ENCODE measurements at regions not wholly inside any gene's neighbourhood (a gene's known extent, or its start where the extent isn't known, plus 50 kb on each side); places are given as distances from the start of the nearest gene placed in this dataset.

DNA sequence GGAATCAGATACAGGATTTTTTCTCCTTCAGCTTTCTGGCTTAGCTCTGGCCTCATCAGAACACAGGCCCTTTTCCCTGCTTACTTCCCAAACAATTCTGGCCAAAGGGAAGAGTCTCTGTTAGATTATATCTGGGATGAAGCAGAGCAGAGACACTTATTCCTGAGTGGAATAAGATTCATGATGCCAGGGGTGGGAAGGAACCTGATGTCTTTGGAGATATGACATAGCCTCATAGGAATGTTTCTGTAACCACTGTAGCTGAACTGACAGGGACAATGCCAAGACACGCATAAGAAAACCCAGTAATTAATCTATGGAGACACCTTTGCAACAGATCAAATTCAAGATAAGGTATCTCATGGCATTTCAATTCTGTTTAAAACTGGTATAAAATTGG, 177.1 kb upstream of the RAG2 start:
- Histone ChIP-seq H3K9me2 (ENCODE audit: insufficient read depth) (no peaks in the 10 kb centered on the region), H3K4me3 (replicated peaks in 1 of 2; ENCODE audit: low read depth in 1 of 2, low read length in 2 of 2) (no peak overlapping the region), H3K36me3 (ENCODE audit: control insufficient read depth in 1 of 2, insufficient read depth in 2 of 2, low read length in 2 of 2) (no peaks in the 10 kb centered on the region), H3K4me2 (ENCODE audit: low read length) (no peak overlapping the region), H3K79me2 (ENCODE audit: insufficient read depth, low read length) (no peaks in the 10 kb centered on the region), H3K27ac (ENCODE audit: low read depth, low read length) (no peak overlapping the region), H2AFZ (ENCODE audit: low read depth, low read length, poor library complexity, severe bottlenecking) (no peak overlapping the region), H3K27me3 (ENCODE audit: insufficient read depth, low read length) (no peaks in the 10 kb centered on the region; the same call in 1 of the 2 replicates), H3K4me1 (ENCODE audit: control insufficient read depth in 1 of 2, insufficient read depth in 2 of 2, low read length in 2 of 2) (no peaks in the 10 kb centered on the region), H4K20me1 (ENCODE audit: insufficient read depth) (no peaks in the 10 kb centered on the region), H3K9ac (ENCODE audit: low read length) (no peak overlapping the region), H3K9me3 (ENCODE audit: control insufficient read depth in 1 of 2, insufficient read depth in 1 of 2, low read depth in 1 of 2, low read length in 2 of 2) (no peaks in the 10 kb centered on the region)
- ATAC-seq, result no peak
- ChIA-PET RAD21 (ENCODE audit: low non-redundant PET in 1 of 2, low total read pairs in 2 of 2, uncharacterized antibody in 2 of 2, unreplicated experiment in 2 of 2) (no interaction called here), CTCF (no interaction called here), POLR2A (no interaction called here)
- intact Hi-C loops (cut with micrococcal nuclease), result no loop called here
- TF ChIP-seq, protein P1, sequence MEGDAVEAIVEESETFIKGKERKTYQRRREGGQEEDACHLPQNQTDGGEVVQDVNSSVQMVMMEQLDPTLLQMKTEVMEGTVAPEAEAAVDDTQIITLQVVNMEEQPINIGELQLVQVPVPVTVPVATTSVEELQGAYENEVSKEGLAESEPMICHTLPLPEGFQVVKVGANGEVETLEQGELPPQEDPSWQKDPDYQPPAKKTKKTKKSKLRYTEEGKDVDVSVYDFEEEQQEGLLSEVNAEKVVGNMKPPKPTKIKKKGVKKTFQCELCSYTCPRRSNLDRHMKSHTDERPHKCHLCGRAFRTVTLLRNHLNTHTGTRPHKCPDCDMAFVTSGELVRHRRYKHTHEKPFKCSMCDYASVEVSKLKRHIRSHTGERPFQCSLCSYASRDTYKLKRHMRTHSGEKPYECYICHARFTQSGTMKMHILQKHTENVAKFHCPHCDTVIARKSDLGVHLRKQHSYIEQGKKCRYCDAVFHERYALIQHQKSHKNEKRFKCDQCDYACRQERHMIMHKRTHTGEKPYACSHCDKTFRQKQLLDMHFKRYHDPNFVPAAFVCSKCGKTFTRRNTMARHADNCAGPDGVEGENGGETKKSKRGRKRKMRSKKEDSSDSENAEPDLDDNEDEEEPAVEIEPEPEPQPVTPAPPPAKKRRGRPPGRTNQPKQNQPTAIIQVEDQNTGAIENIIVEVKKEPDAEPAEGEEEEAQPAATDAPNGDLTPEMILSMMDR (IDR thresholded peaks at IDR 0.05 in 2 of 3, conservative IDR thresholded peaks at IDR 0.05 in 1 of 3; ENCODE audit: borderline replicate concordance in 1 of 3, insufficient read depth in 1 of 3, low read depth in 2 of 3, low read length in 2 of 3), result no peak
- TF ChIP-seq ZNF274 (IDR thresholded peaks at IDR 0.05; ENCODE audit: low read depth, low read length) (no peak), FOSL1 (IDR thresholded peaks at IDR 0.05; ENCODE audit: low read depth) (no peak), EZH2phosphoT487 (IDR thresholded peaks at IDR 0.05; ENCODE audit: borderline replicate concordance) (no peak)
- no TSS peak for BruUV-seq (replicated peaks)
- DNase-seq (ENCODE audit: low read depth, low spot score), result no peak

DNA sequence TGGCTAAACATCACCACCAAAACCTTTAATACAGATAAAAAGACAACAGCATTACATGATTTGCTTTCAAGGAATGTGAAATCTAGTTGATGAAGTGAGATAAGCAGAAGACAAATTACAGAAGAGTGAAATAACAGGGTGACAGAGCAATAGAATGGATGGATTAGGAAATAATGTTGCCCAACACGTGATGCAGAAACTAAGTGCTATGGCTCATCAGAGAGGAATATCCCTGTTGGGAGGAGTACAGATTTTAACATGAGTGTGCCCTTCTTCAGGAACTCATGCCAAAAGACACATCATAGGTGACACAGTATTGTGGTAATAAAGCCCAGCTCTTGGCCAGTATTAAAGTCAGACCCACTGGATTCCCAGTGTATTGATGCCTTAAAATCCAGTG, 176.6 kb upstream of the RAG2 start:
- H3K27ac ChIP-seq (ENCODE audit: low read depth, low read length), result no peak overlapping the region
- DNase-seq (ENCODE audit: low read depth, low spot score), result no peak
- no peaks in the 10 kb centered on the region for H3K36me3 ChIP-seq (ENCODE audit: control insufficient read depth in 1 of 2, insufficient read depth in 2 of 2, low read length in 2 of 2)
- BruUV-seq (replicated peaks), result no TSS peak
- RAD21 ChIA-PET (ENCODE audit: low non-redundant PET in 1 of 2, low total read pairs in 2 of 2, uncharacterized antibody in 2 of 2, unreplicated experiment in 2 of 2), result interaction anchor here in 1 of 2 experiments (0.7 kb wide), 1 partner anchor 25 kb away, joined by 3 read pairs; no protein-coding TSS in a partner anchor
- H3K4me1 ChIP-seq (ENCODE audit: control insufficient read depth in 1 of 2, insufficient read depth in 2 of 2, low read length in 2 of 2), result no peaks in the 10 kb centered on the region
- CTCF ChIA-PET, result no interaction called here
- H3K4me2 ChIP-seq (ENCODE audit: low read length), result no peak overlapping the region
- H3K79me2 ChIP-seq (ENCODE audit: insufficient read depth, low read length), result no peaks in the 10 kb centered on the region
- no peak overlapping the region for H2AFZ ChIP-seq (ENCODE audit: low read depth, low read length, poor library complexity, severe bottlenecking)
- POLR2A ChIA-PET, result no interaction called here
- H3K27me3 ChIP-seq (ENCODE audit: insufficient read depth, low read length), result no peaks in the 10 kb centered on the region; the same call in none of the 2 replicates
- H4K20me1 ChIP-seq (ENCODE audit: insufficient read depth), result no peaks in the 10 kb centered on the region
- H3K9ac ChIP-seq (ENCODE audit: low read length), result no peak overlapping the region
- no peaks in the 10 kb centered on the region for H3K9me3 ChIP-seq (ENCODE audit: control insufficient read depth in 1 of 2, insufficient read depth in 1 of 2, low read depth in 1 of 2, low read length in 2 of 2)
- H3K9me2 ChIP-seq (ENCODE audit: insufficient read depth), result no peaks in the 10 kb centered on the region
- ATAC-seq, result no peak
- H3K4me3 ChIP-seq (replicated peaks in 1 of 2; ENCODE audit: low read depth in 1 of 2, low read length in 2 of 2), result no peak overlapping the region
- intact Hi-C loops (cut with micrococcal nuclease), result no loop called here
- TF ChIP-seq ZNF274 (IDR thresholded peaks at IDR 0.05; ENCODE audit: low read depth, low read length) (no peak), SP1 (IDR thresholded peaks at IDR 0.05; ENCODE audit: low read depth) (no peak), SIN3A (IDR thresholded peaks at IDR 0.05; ENCODE audit: low read depth) (no peak), EZH2phosphoT487 (IDR thresholded peaks at IDR 0.05; ENCODE audit: borderline replicate concordance) (no peak)
- TF ChIP-seq, protein P1 (IDR thresholded peaks at IDR 0.05 in 2 of 3, conservative IDR thresholded peaks at IDR 0.05 in 1 of 3; ENCODE audit: borderline replicate concordance in 1 of 3, insufficient read depth in 1 of 3, low read depth in 2 of 3, low read length in 2 of 3), result no peak
- TF ChIP-seq, protein P2, sequence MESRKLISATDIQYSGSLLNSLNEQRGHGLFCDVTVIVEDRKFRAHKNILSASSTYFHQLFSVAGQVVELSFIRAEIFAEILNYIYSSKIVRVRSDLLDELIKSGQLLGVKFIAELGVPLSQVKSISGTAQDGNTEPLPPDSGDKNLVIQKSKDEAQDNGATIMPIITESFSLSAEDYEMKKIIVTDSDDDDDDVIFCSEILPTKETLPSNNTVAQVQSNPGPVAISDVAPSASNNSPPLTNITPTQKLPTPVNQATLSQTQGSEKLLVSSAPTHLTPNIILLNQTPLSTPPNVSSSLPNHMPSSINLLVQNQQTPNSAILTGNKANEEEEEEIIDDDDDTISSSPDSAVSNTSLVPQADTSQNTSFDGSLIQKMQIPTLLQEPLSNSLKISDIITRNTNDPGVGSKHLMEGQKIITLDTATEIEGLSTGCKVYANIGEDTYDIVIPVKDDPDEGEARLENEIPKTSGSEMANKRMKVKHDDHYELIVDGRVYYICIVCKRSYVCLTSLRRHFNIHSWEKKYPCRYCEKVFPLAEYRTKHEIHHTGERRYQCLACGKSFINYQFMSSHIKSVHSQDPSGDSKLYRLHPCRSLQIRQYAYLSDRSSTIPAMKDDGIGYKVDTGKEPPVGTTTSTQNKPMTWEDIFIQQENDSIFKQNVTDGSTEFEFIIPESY (IDR thresholded peaks at IDR 0.05; ENCODE audit: extremely low read depth, insufficient replicate concordance, low read length), result no peak
- TF ChIP-seq, protein P3, sequence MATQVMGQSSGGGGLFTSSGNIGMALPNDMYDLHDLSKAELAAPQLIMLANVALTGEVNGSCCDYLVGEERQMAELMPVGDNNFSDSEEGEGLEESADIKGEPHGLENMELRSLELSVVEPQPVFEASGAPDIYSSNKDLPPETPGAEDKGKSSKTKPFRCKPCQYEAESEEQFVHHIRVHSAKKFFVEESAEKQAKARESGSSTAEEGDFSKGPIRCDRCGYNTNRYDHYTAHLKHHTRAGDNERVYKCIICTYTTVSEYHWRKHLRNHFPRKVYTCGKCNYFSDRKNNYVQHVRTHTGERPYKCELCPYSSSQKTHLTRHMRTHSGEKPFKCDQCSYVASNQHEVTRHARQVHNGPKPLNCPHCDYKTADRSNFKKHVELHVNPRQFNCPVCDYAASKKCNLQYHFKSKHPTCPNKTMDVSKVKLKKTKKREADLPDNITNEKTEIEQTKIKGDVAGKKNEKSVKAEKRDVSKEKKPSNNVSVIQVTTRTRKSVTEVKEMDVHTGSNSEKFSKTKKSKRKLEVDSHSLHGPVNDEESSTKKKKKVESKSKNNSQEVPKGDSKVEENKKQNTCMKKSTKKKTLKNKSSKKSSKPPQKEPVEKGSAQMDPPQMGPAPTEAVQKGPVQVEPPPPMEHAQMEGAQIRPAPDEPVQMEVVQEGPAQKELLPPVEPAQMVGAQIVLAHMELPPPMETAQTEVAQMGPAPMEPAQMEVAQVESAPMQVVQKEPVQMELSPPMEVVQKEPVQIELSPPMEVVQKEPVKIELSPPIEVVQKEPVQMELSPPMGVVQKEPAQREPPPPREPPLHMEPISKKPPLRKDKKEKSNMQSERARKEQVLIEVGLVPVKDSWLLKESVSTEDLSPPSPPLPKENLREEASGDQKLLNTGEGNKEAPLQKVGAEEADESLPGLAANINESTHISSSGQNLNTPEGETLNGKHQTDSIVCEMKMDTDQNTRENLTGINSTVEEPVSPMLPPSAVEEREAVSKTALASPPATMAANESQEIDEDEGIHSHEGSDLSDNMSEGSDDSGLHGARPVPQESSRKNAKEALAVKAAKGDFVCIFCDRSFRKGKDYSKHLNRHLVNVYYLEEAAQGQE (IDR thresholded peaks at IDR 0.05; ENCODE audit: low read depth), result no peak
